Left lung (tissue), 4 donors: ENCODE measurements at regions not wholly inside any gene's neighbourhood (a gene's known extent, or its start where the extent isn't known, plus 50 kb on each side); places are given as distances from the start of the nearest gene placed in this dataset.

Experiments
- ATAC-seq: fragments of 200-7000 bp; cut with Tn5 transposase; one replicate; pipeline ENCODE4 v1.9.1; 2020; ENCODE audit warnings: moderate library complexity
- DNase-seq, 4 donors: peaks; one replicate each; pipeline ENCODE4 v3.0.0-alpha.2; 2013 to 2020
- H3K27ac ChIP-seq, 2 donors: fragments of 200-600 bp; sonication (generic) in 1 of 2; one replicate each; pipeline versions ENCODE4 v1.5.0 to v1.8.0; 2020 to 2021
- H3K27me3 ChIP-seq, 2 donors: fragments of 200-600 bp; sonication (generic) in 1 of 2; one replicate each; pipeline versions ENCODE4 v1.5.0 to v1.8.0; 2020 to 2021
- H3K36me3 ChIP-seq, 2 donors: fragments of 200-600 bp; sonication (generic) in 1 of 2; one replicate each; pipeline versions ENCODE4 v1.5.0 to v1.8.0; 2020 to 2021
- H3K4me1 ChIP-seq, 2 donors: fragments of 200-600 bp; one replicate each; pipeline ENCODE4 v1.8.0; 2021
- H3K4me3 ChIP-seq, 2 donors: fragments of 200-600 bp; sonication (generic) in 1 of 2; one replicate each; pipeline versions ENCODE4 v1.5.0 to v1.8.0; 2020 to 2021; ENCODE audit warnings: mild to moderate bottlenecking in 1 of 2
- H3K9me3 ChIP-seq, 2 donors: fragments of 200-600 bp; sonication (generic) in 1 of 2; one replicate each; pipeline versions ENCODE4 v1.5.0 to v1.8.0; 2020 to 2021
- intact Hi-C, 2 donors: fragments of 100-400 bp; cut with DNase I; formaldehyde crosslinking; loops; one replicate each; pipeline versions ENCODE4 v1.11.2 to v1.14.2; 2022
- TF ChIP-seq, protein P1 (sequence below), 2 donors: fragments of 200-600 bp; sonication (generic) in 1 of 2; IDR thresholded peaks; one replicate each; pipeline versions ENCODE4 v1.5.0 to v1.8.0; 2021; ENCODE audit warnings: antibody characterized with exemption in 2 of 2
- donor health status: DM: no; HTN: yes; CAD: no.
- donor health status: DM: no; HTN: no; CAD: no.

- no peaks in the 10 kb centered on the region for H3K27me3 ChIP-seq
- intact Hi-C loops: loop anchor here in 1 of 2 donors (10.0 kb wide), 1 partner anchor 58 kb away; no protein-coding TSS in a partner anchor
Measured at GRCh38 chrX:68992821-68993397, 164.1 kb downstream of the EFNB1 start.

DNA sequence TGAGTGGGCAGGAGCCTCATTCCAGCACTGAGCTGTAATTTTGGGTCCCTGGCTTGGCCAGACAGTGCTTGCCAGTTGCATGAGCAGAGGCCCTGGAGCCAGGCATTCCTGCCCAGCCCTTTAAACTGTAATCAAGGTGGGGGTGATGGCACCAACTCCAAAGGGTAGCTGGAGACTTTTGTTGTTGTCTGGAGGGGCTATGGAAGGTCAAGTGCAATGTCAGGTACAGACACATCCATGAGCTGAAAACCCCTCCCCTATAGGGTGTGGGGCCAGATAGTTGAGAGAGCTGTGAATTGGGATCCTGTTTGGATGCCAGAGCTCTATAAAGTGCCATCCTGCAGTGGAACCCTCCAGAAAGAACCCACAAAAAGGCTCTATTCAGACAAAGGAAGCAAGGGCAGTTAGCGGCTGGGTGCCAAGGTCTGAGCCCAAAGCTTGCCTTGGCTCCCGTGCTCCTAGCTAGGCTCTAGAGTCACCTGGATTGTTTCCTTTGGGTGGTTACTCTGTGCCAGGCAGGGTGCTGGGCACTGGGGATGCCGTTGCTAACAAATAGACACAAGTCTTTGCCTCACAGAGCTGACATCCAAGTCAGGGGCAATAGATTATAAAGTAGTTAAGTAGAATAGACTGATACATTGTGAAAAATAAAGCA is 163.0 kb downstream of the EFNB1 start:
- H3K27ac ChIP-seq: no peak overlapping the region
- H3K27me3 ChIP-seq: no peaks in the 10 kb centered on the region
- DNase-seq (no peak), ATAC-seq (no peak)
- TF ChIP-seq, protein P1, sequence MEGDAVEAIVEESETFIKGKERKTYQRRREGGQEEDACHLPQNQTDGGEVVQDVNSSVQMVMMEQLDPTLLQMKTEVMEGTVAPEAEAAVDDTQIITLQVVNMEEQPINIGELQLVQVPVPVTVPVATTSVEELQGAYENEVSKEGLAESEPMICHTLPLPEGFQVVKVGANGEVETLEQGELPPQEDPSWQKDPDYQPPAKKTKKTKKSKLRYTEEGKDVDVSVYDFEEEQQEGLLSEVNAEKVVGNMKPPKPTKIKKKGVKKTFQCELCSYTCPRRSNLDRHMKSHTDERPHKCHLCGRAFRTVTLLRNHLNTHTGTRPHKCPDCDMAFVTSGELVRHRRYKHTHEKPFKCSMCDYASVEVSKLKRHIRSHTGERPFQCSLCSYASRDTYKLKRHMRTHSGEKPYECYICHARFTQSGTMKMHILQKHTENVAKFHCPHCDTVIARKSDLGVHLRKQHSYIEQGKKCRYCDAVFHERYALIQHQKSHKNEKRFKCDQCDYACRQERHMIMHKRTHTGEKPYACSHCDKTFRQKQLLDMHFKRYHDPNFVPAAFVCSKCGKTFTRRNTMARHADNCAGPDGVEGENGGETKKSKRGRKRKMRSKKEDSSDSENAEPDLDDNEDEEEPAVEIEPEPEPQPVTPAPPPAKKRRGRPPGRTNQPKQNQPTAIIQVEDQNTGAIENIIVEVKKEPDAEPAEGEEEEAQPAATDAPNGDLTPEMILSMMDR (IDR thresholded peaks at IDR 0.05): no peak
- no peaks in the 10 kb centered on the region for H3K36me3 ChIP-seq
- H3K4me3 ChIP-seq: no peak overlapping the region
- peaks cover 6 to 8% of the 10 kb centered on the region in 2 donors for H3K4me1 ChIP-seq
- intact Hi-C loops: loop anchor here in 1 of 2 donors (10.0 kb wide), 1 partner anchor 57 kb away; no protein-coding TSS in a partner anchor
- no peaks in the 10 kb centered on the region for H3K9me3 ChIP-seq

More at GRCh38 chrX:68992821-68993397, 164.1 kb downstream of the EFNB1 start:
- TF ChIP-seq, protein P1 (IDR thresholded peaks at IDR 0.05): no peak
- H3K4me3 ChIP-seq: no peak overlapping the region
- H3K4me1 ChIP-seq: peaks cover 6 to 11% of the 10 kb centered on the region in 2 donors
- no peak for ATAC-seq
- H3K36me3 ChIP-seq: no peaks in the 10 kb centered on the region
- no peak for DNase-seq
- H3K9me3 ChIP-seq: no peaks in the 10 kb centered on the region
- no peak overlapping the region for H3K27ac ChIP-seq

DNA sequence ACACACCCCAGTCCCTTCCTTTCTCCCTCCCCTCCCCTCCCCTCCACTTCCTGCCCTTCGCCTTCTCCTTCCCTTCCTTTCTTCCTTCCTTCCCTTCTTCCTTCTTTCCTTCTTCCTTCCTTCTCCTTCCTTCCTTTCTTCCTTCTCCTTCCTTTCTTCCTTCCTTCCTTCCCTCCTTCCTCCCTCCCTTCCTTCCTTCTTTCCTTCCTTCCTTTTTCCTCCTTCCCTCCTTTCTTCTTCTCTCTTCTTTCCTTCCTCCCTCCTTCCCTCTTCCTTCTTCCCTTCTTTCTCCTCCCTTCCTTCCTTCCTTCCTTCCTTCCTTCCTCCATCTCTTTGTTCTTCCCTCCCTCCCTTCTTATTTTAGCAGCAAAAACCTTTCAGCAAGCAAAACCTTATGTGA is 162.1 kb downstream of the EFNB1 start:
- Histone ChIP-seq H3K36me3 (no peaks in the 10 kb centered on the region), H3K27ac (no peak overlapping the region), H3K4me1 (peaks cover 6 to 8% of the 10 kb centered on the region in 2 donors), H3K4me3 (no peak overlapping the region), H3K27me3 (no peaks in the 10 kb centered on the region), H3K9me3 (no peaks in the 10 kb centered on the region)
- ATAC-seq (no peak), DNase-seq (no peak)
- TF ChIP-seq, protein P1 (IDR thresholded peaks at IDR 0.05): no peak
- intact Hi-C loops: loop anchor here in 1 of 2 donors (10.0 kb wide), 1 partner anchor 56 kb away; no protein-coding TSS in a partner anchor

DNA sequence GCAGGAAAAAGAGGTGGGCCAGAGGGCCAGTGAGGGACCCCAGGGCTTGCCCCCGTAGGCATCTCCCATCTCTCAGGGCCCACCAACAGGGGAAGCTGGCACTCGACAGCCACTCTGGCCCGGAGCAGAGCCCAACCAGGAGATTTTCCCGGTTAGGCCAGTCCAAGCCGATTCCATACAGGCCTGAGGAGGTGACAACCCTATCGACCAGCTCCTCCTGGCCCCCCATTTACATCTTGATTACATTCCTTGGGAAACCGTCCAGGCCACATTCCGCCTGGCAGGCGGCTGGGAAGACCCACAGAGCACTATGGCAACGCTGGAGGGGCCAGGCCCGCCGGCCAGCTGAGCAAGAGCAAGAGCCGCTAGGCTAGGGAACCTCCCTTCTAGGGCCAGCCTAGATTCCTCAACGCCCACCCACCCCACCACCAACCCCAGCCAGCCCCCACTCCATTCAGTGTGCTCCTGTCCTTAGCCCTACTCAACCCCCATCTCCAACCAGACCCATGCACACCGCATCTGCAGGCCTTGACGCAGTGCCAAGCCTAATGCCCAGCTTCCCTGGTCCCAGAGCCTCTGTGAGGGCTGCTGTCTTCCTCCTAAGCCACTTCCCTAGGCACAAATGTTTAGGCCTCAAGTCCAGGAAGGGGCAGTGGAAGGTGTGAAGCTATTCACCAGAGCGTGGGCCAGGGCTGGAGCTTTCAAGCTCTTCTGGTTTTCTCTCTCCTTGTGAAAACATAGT is 161.2 kb downstream of the EFNB1 start:
- no peak overlapping the region for H3K27ac ChIP-seq
- TF ChIP-seq, protein P1 (IDR thresholded peaks at IDR 0.05): no peak
- peak in 2 of 4 donors; percentile 76 to 84 for DNase-seq
- H3K4me1 ChIP-seq: peaks cover 3 to 6% of the 10 kb centered on the region in 2 donors
- peak; percentile 76 for ATAC-seq
- H3K4me3 ChIP-seq: no peak overlapping the region
- H3K36me3 ChIP-seq: no peaks in the 10 kb centered on the region
- intact Hi-C loops: loop anchor here in 1 of 2 donors (10.0 kb wide), 1 partner anchor 55 kb away; no protein-coding TSS in a partner anchor
- H3K9me3 ChIP-seq: no peaks in the 10 kb centered on the region
- no peaks in the 10 kb centered on the region for H3K27me3 ChIP-seq

- H3K4me1 ChIP-seq: peaks cover 3 to 6% of the 10 kb centered on the region in 2 donors
- no peaks in the 10 kb centered on the region for H3K27me3 ChIP-seq
- H3K36me3 ChIP-seq: no peaks in the 10 kb centered on the region
- intact Hi-C loops: no loop called here
- TF ChIP-seq, protein P1 (IDR thresholded peaks at IDR 0.05): no peak
- H3K27ac ChIP-seq: no peak overlapping the region
- ATAC-seq (peak; percentile 37), DNase-seq (no peak)
- no peaks in the 10 kb centered on the region for H3K9me3 ChIP-seq
- H3K4me3 ChIP-seq: no peak overlapping the region
Measured at GRCh38 chrX:68989456-68989855, 160.6 kb downstream of the EFNB1 start.
